HepG2 (cell line): ENCODE measurements at regions not wholly inside any gene's neighbourhood (a gene's known extent, or its start where the extent isn't known, plus 50 kb on each side); places are given as distances from the start of the nearest gene placed in this dataset.
A peak's percentile ranks its signal among the peaks of the same experiment; 100 is the strongest.

Experiments
- ATAC-seq: fragments of 200-7000 bp; cut with Tn5 transposase; 3 replicates; pipeline ENCODE4 v1.9.1; 2020; ENCODE audit warnings: mild to moderate bottlenecking, moderate library complexity
- BruUV-seq: library from RNA; stranded (reverse); fragments of 400-500 nt; replicated peaks from 2 replicates; lab custom pipeline; 2021; lab: Mats Ljungman, UMichigan
- CTCF ChIA-PET: fragments of 300-600 bp; formaldehyde crosslinking; extraction: SDS; loops from one replicate; lab custom pipeline; 2021; ENCODE audit warnings: low total read pairs, inconsistent platforms, low intra/inter-chr PET ratio; lab: Yijun Ruan, JAX
- POLR2A ChIA-PET: fragments of 350-600 bp; sonication (Branson Sonifier 250); formaldehyde crosslinking; loops from one replicate; lab custom pipeline; 2020; ENCODE audit warnings: antibody characterized with exemption, inconsistent platforms; lab: Yijun Ruan, JAX
- DNase-seq: peaks from one replicate; pipeline ENCODE4 v3.0.0-alpha.2; 2015; ENCODE audit warnings: low spot score
- FAIRE-seq: peaks from 3 replicates; lab custom pipeline; 2011; peaks lifted over from hg19 to GRCh38; lab: Jason Lieb, UNC
- H2AFZ ChIP-seq: one replicate; pipeline ENCODE4 v1.6.1; 2011; ENCODE audit warnings: low read length, inconsistent platforms
- H3K27ac ChIP-seq: fragments of 300-600 bp; 3 replicates; pipeline ENCODE4 v1.8.0; 2011; ENCODE audit warnings: mixed run types, mild to moderate bottlenecking, mixed read lengths, low read length, inconsistent platforms; ENCODE audit not compliant: insufficient read depth; ENCODE audit errors: extremely low read length
- H3K27me3 ChIP-seq, 2 experiments: fragments of 200-600 bp in 1 of 2; 2 replicates in 1 of 2; 3 replicates in 1 of 2; pipeline versions ENCODE4 v1.6.0 to v1.8.0; 2011; ENCODE audit warnings: low read length in 2 of 2, mild to moderate bottlenecking in 2 of 2, moderate library complexity in 2 of 2, inconsistent platforms in 1 of 2; ENCODE audit not compliant: insufficient read depth in 2 of 2, control insufficient read depth in 1 of 2
- H3K36me3 ChIP-seq, 2 experiments: fragments of 200-600 bp in 1 of 2; replicated peaks in 1 of 2; 2 replicates in 1 of 2; 3 replicates in 1 of 2; pipeline versions ENCODE4 v1.5.1 to v1.8.0; 2011; ENCODE audit warnings: low read length in 2 of 2, inconsistent platforms in 1 of 2; ENCODE audit not compliant: insufficient read depth in 2 of 2, control insufficient read depth in 1 of 2
- H3K4me1 ChIP-seq: 2 replicates; pipeline ENCODE4 v1.5.1; 2012; ENCODE audit warnings: low read length, inconsistent platforms; ENCODE audit not compliant: insufficient read depth
- H3K4me2 ChIP-seq: 2 replicates; pipeline ENCODE4 v1.6.0; 2011; ENCODE audit warnings: low read depth, low read length, inconsistent platforms
- H3K4me3 ChIP-seq, 3 experiments: fragments of 200-600 bp in 1 of 3; sonication (generic), shearing (Covaris generic) in 1 of 3; replicated peaks in 1 of 3; 2 replicates each; pipeline ENCODE4 v1.5.1; 2011 to 2016; ENCODE audit warnings: low read length in 3 of 3, inconsistent platforms in 2 of 3, low read depth in 2 of 3, mild to moderate bottlenecking in 2 of 3, control low read depth in 1 of 3, mixed read lengths in 1 of 3; ENCODE audit not compliant: insufficient read depth in 1 of 3
- H3K79me2 ChIP-seq: one replicate; pipeline ENCODE4 v1.6.1; 2011; ENCODE audit warnings: low read length, inconsistent platforms; ENCODE audit not compliant: insufficient read depth
- H3K9ac ChIP-seq: 2 replicates; pipeline ENCODE4 v1.6.0; 2011; ENCODE audit warnings: mild to moderate bottlenecking, low read depth, low read length, inconsistent platforms; ENCODE audit not compliant: insufficient read depth
- H3K9me3 ChIP-seq: 2 replicates; pipeline ENCODE4 v1.5.1; 2012; ENCODE audit warnings: mild to moderate bottlenecking, low read length
- H4K20me1 ChIP-seq: 2 replicates; pipeline ENCODE4 v1.6.0; 2011; ENCODE audit warnings: inconsistent platforms, mild to moderate bottlenecking, low read length, moderate library complexity; ENCODE audit not compliant: insufficient read depth
- ATF3 ChIP-seq: sonication (generic); formaldehyde crosslinking; IDR thresholded peaks from 2 replicates; pipeline ENCODE4 v1.4.0; 2020; ENCODE audit warnings: missing genetic modification reagents
- CEBPB ChIP-seq: IDR thresholded peaks from 2 replicates; pipeline ENCODE4 v1.6.1; 2011; ENCODE audit warnings: low read depth, low read length, improper control_type of control experiment, borderline replicate concordance
- FOSL2 ChIP-seq: sonication (generic); formaldehyde crosslinking; IDR thresholded peaks from 2 replicates; pipeline ENCODE4 v1.4.0; 2020; ENCODE audit warnings: missing genetic modification reagents
- HOXA3 ChIP-seq: sonication (generic); formaldehyde crosslinking; IDR thresholded peaks from 2 replicates; pipeline ENCODE4 v1.5.0; 2020; ENCODE audit warnings: missing genetic modification reagents
- HOXA7 ChIP-seq: sonication (generic); formaldehyde crosslinking; IDR thresholded peaks from 2 replicates; pipeline ENCODE4 v1.8.1; 2022; ENCODE audit warnings: mild to moderate bottlenecking, missing genetic modification reagents, moderate library complexity
- PPARG ChIP-seq: conservative IDR thresholded peaks from 2 replicates; pipeline ENCODE4 v1.6.1; 2016; ENCODE audit warnings: missing biosample characterization, missing genetic modification reagents
- RNF219 ChIP-seq: sonication (generic); formaldehyde crosslinking; IDR thresholded peaks from 2 replicates; pipeline ENCODE4 v1.5.0; 2020; ENCODE audit warnings: mild to moderate bottlenecking, missing genetic modification reagents
- ZBTB43 ChIP-seq: sonication (generic); formaldehyde crosslinking; conservative IDR thresholded peaks from 2 replicates; pipeline ENCODE4 v1.4.0; 2020; ENCODE audit warnings: missing genetic modification reagents
- ZKSCAN5 ChIP-seq: sonication (generic); formaldehyde crosslinking; IDR thresholded peaks from 2 replicates; pipeline ENCODE4 v1.5.1; 2020; ENCODE audit warnings: mild to moderate bottlenecking, missing genetic modification reagents
- ZNF256 ChIP-seq: sonication (generic); formaldehyde crosslinking; conservative IDR thresholded peaks from 2 replicates; pipeline ENCODE4 v1.4.0; 2020; ENCODE audit warnings: missing genetic modification reagents
- ZNF280D ChIP-seq: sonication (generic); formaldehyde crosslinking; IDR thresholded peaks from 2 replicates; pipeline ENCODE4 v1.5.1; 2020; ENCODE audit warnings: mild to moderate bottlenecking, missing genetic modification reagents
- ZNF468 ChIP-seq: sonication (generic); formaldehyde crosslinking; IDR thresholded peaks from 2 replicates; pipeline ENCODE4 v1.8.0; 2022; ENCODE audit warnings: mild to moderate bottlenecking, moderate library complexity, missing genetic modification reagents
- ZNF570 ChIP-seq: sonication (generic); formaldehyde crosslinking; IDR thresholded peaks from 2 replicates; pipeline ENCODE4 v1.4.0; 2020; ENCODE audit warnings: mild to moderate bottlenecking, missing genetic modification reagents, borderline replicate concordance
- ZNF616 ChIP-seq: sonication (generic); formaldehyde crosslinking; IDR thresholded peaks from 2 replicates; pipeline ENCODE4 v1.5.0; 2020; ENCODE audit warnings: low read depth, mild to moderate bottlenecking, missing genetic modification reagents
- ZNF777 ChIP-seq: sonication (generic); formaldehyde crosslinking; IDR thresholded peaks from 2 replicates; pipeline ENCODE4 v1.4.0; 2020; ENCODE audit warnings: missing genetic modification reagents
- ZSCAN25 ChIP-seq: sonication (generic); formaldehyde crosslinking; IDR thresholded peaks from 2 replicates; pipeline ENCODE4 v1.8.0; 2022; ENCODE audit warnings: mild to moderate bottlenecking, missing genetic modification reagents
- ZSCAN5A ChIP-seq: sonication (generic); formaldehyde crosslinking; IDR thresholded peaks from 2 replicates; pipeline ENCODE4 v1.8.0; 2022; ENCODE audit warnings: mild to moderate bottlenecking, missing genetic modification reagents, borderline replicate concordance
- WGBS: methylation state at CpG from one replicate; pipeline ENCODE4 v1.1.6; 2017; ENCODE audit warnings: low lambda C conversion rate; 5-methylcytosine and 5-hydroxymethylcytosine counted together
- in situ Hi-C: cut with HindIII; loops from 2 replicates; pipeline ENCODE4 v1.10.0; 2017; ENCODE audit warnings: low pct_unique_long_range_greater_than_20kb; ENCODE audit not compliant: extremely low pct_ligation_motif_present
- intact Hi-C: fragments of 100-400 bp; cut with micrococcal nuclease; formaldehyde crosslinking; loops from one replicate; pipeline ENCODE4 v1.10.0; 2022; ENCODE audit not compliant: unreplicated experiment

GRCh38 chr3:191753196-191753595 is 292.2 kb downstream of the PYDC2 start (continued):
- TF ChIP-seq ZNF280D (CRISPR knock-in tag) (no peak), ATF3 (no peak), ZSCAN25 (CRISPR knock-in tag) (no peak)

- Histone ChIP-seq H3K4me2 (no peak overlapping the region), H3K9me3 (no peaks in the 10 kb centered on the region; the same call in 1 of the 2 replicates), H3K27ac (peak overlapping the region; percentile 86), H4K20me1 (no peaks in the 10 kb centered on the region), H3K4me3 (no peak overlapping the region), H3K9ac (peak overlapping the region; percentile 21; the same call in 1 of the 2 replicates), H3K79me2 (no peaks in the 10 kb centered on the region), H2AFZ (peak overlapping the region; percentile 29), H3K27me3 (no peaks in the 10 kb centered on the region), H3K4me1 (peaks cover 17% of the 10 kb centered on the region), H3K36me3 (no peaks in the 10 kb centered on the region)
- intact Hi-C loops (loop anchor here (1.0 kb wide), 1 partner anchor 20 kb away; no protein-coding TSS in a partner anchor), in situ Hi-C loops (no loop called here)
- no peak for DNase-seq
- no peak for FAIRE-seq
- ATAC-seq, result no peak
- 95% methylated on average over 2 of the region's 2 CpGs for WGBS
- no TSS peak for BruUV-seq
- POLR2A ChIA-PET, result no interaction called here
- CTCF ChIA-PET, result no interaction called here
- TF ChIP-seq ZKSCAN5 (CRISPR knock-in tag), result no peak
- TF ChIP-seq ZSCAN5A (CRISPR knock-in tag), result no peak
- no peak for TF ChIP-seq ZNF570
- TF ChIP-seq ZBTB43, result no peak
- no peak for TF ChIP-seq ZNF777 (CRISPR knock-in tag)
- no peak for TF ChIP-seq ZNF468 (CRISPR knock-in tag)
- TF ChIP-seq ZNF256 (CRISPR knock-in tag), result no peak
- TF ChIP-seq HOXA3 (CRISPR knock-in tag), result no peak
- TF ChIP-seq HOXA7 (CRISPR knock-in tag), result no peak
- no peak for TF ChIP-seq PPARG (CRISPR knock-in tag)
- TF ChIP-seq ZNF616 (CRISPR knock-in tag), result no peak
- TF ChIP-seq RNF219, result no peak
- no peak for TF ChIP-seq FOSL2
- TF ChIP-seq CEBPB, result no peak
Observed at GRCh38 chr3:191761906-191762305, 300.9 kb downstream of the PYDC2 start.
